IMR-90 (cell line): ENCODE measurements at regions not wholly inside any gene's neighbourhood (a gene's known extent, or its start where the extent isn't known, plus 50 kb on each side); places are given as distances from the start of the nearest gene placed in this dataset.

ENCODE experiments used
- ATAC-seq: fragments of 200-7000 bp; cut with Tn5 transposase; 2 replicates; pipeline ENCODE4 v1.9.1; 2020; ENCODE audit warnings: low read depth, mild to moderate bottlenecking, moderate library complexity
- BruUV-seq: library from RNA; stranded (reverse); fragments of 400-500 nt; replicated peaks from 2 replicates; lab custom pipeline; 2021; lab: Mats Ljungman, UMichigan
- CTCF ChIA-PET: fragments of 300-600 bp; formaldehyde crosslinking; extraction: SDS; loops from one replicate; lab custom pipeline; 2021; ENCODE audit warnings: antibody characterized with exemption; lab: Yijun Ruan, JAX
- POLR2A ChIA-PET: fragments of 300-600 bp; sonication (Branson Sonifier 250); formaldehyde crosslinking; loops from one replicate; lab custom pipeline; 2022; ENCODE audit warnings: antibody characterized with exemption; ENCODE audit not compliant: unreplicated experiment; lab: Charles Lee
- DNase-seq: peaks from one replicate; pipeline ENCODE4 v3.0.0; 2013
- H2AFZ ChIP-seq: replicated peaks from 2 replicates; pipeline ENCODE3; 2013; ENCODE audit warnings: low read length, mild to moderate bottlenecking; ENCODE audit not compliant: poor library complexity
- H2AK5ac ChIP-seq: 2 replicates; pipeline ENCODE4 v1.6.1; 2013; ENCODE audit warnings: low read depth, low read length, inconsistent platforms
- H2AK9ac ChIP-seq: replicated peaks from 2 replicates; pipeline ENCODE3; 2013; ENCODE audit warnings: mild to moderate bottlenecking, low read depth, low read length, moderate library complexity; ENCODE audit not compliant: poor library complexity
- H2BK120ac ChIP-seq: 2 replicates; pipeline ENCODE4 v1.6.1; 2013; ENCODE audit warnings: low read depth, low read length, inconsistent platforms
- H2BK15ac ChIP-seq: 3 replicates; pipeline ENCODE4 v1.6.1; 2013; ENCODE audit warnings: low read depth, low read length, inconsistent platforms
- H2BK20ac ChIP-seq: 2 replicates; pipeline ENCODE4 v1.6.1; 2013; ENCODE audit warnings: low read depth, mild to moderate bottlenecking, inconsistent platforms, low read length, moderate library complexity
- H2BK5ac ChIP-seq: 2 replicates; pipeline ENCODE4 v1.6.1; 2013; ENCODE audit warnings: mild to moderate bottlenecking, low read depth, low read length, inconsistent platforms; ENCODE audit not compliant: poor library complexity, severe bottlenecking
- H3K14ac ChIP-seq: replicated peaks from 2 replicates; pipeline ENCODE4 v1.6.1; 2013; ENCODE audit warnings: low read depth, low read length, inconsistent platforms
- H3K18ac ChIP-seq: 2 replicates; pipeline ENCODE4 v1.6.1; 2013; ENCODE audit warnings: low read depth, low read length, control low read depth
- H3K23ac ChIP-seq: 2 replicates; pipeline ENCODE4 v1.6.1; 2013; ENCODE audit warnings: low read depth, low read length, inconsistent platforms
- H3K27ac ChIP-seq: 2 replicates; pipeline ENCODE4 v1.5.1; 2013; ENCODE audit warnings: mild to moderate bottlenecking, control low read depth, low read length; ENCODE audit not compliant: insufficient read depth
- H3K27me3 ChIP-seq: 2 replicates; pipeline ENCODE4 v1.6.1; 2013; ENCODE audit warnings: low read length; ENCODE audit not compliant: control insufficient read depth, insufficient read depth
- H3K36me3 ChIP-seq: 2 replicates; pipeline ENCODE4 v1.6.1; 2013; ENCODE audit warnings: low read length, mixed read lengths; ENCODE audit not compliant: control insufficient read depth, insufficient read depth
- H3K4ac ChIP-seq: 2 replicates; pipeline ENCODE4 v1.6.1; 2013; ENCODE audit warnings: low read depth, low read length, inconsistent platforms
- H3K4me1 ChIP-seq: 2 replicates; pipeline ENCODE4 v1.6.1; 2013; ENCODE audit warnings: low read length, mixed read lengths; ENCODE audit not compliant: control insufficient read depth, insufficient read depth
- H3K4me2 ChIP-seq: 2 replicates; pipeline ENCODE4 v1.6.1; 2013; ENCODE audit warnings: low read depth, mild to moderate bottlenecking, control low read depth, low read length, moderate library complexity
- H3K4me3 ChIP-seq: 2 replicates; pipeline ENCODE4 v1.5.1; 2013; ENCODE audit warnings: low read depth, mild to moderate bottlenecking, control low read depth, low read length, moderate library complexity; ENCODE audit not compliant: insufficient read depth
- H3K56ac ChIP-seq: 2 replicates; pipeline ENCODE4 v1.6.1; 2013; ENCODE audit warnings: low read length, inconsistent platforms; ENCODE audit not compliant: insufficient read depth; ENCODE audit errors: extremely low read depth
- H3K79me1 ChIP-seq, 2 experiments: 2 replicates each; pipeline ENCODE4 v1.6.1; 2013; ENCODE audit warnings: low read length in 2 of 2, inconsistent platforms in 1 of 2, low read depth in 1 of 2
- H3K9ac ChIP-seq: 2 replicates; pipeline ENCODE4 v1.6.1; 2013; ENCODE audit warnings: low read depth, low read length, control low read depth
- H3K9me1 ChIP-seq: 2 replicates; pipeline ENCODE4 v1.6.1; 2013; ENCODE audit warnings: low read length, inconsistent platforms; ENCODE audit not compliant: insufficient read depth
- H3K9me3 ChIP-seq: 2 replicates; pipeline ENCODE4 v1.6.1; 2013; ENCODE audit warnings: low read length; ENCODE audit not compliant: control insufficient read depth, insufficient read depth
- H4K20me1 ChIP-seq: 2 replicates; pipeline ENCODE4 v1.6.1; 2013; ENCODE audit warnings: low read length, inconsistent platforms; ENCODE audit not compliant: insufficient read depth
- H4K5ac ChIP-seq: 2 replicates; pipeline ENCODE4 v1.6.1; 2013; ENCODE audit warnings: mild to moderate bottlenecking, low read depth, low read length, control low read depth
- H4K8ac ChIP-seq, 2 experiments: 2 replicates each; pipeline ENCODE4 v1.6.1; 2013; ENCODE audit warnings: low read depth in 2 of 2, low read length in 2 of 2, control low read depth in 1 of 2, inconsistent platforms in 1 of 2
- H4K91ac ChIP-seq: 2 replicates; pipeline ENCODE4 v1.6.1; 2013; ENCODE audit warnings: low read depth, low read length, inconsistent platforms; ENCODE audit not compliant: insufficient read depth
- BHLHE40 ChIP-seq: fragments of 150-350 bp; IDR thresholded peaks from 2 replicates; pipeline ENCODE4 v1.6.1; 2016; ENCODE audit warnings: mild to moderate bottlenecking, low read depth, low read length
- CEBPB ChIP-seq: IDR thresholded peaks from 2 replicates; pipeline ENCODE4 v1.6.1; 2012; ENCODE audit warnings: low read depth, low read length, improper control_type of control experiment
- FOS ChIP-seq: fragments of 150-350 bp; IDR thresholded peaks from 2 replicates; pipeline ENCODE4 v1.6.1; 2016; ENCODE audit warnings: low read depth, low read length
- MAFK ChIP-seq: IDR thresholded peaks from 2 replicates; pipeline ENCODE4 v1.6.1; 2012; ENCODE audit warnings: low read depth, low read length, improper control_type of control experiment
- MAZ ChIP-seq: IDR thresholded peaks from 2 replicates; pipeline ENCODE4 v1.6.1; 2012; ENCODE audit warnings: low read depth, mild to moderate bottlenecking, low read length, improper control_type of control experiment, moderate library complexity, borderline replicate concordance
- MXI1 ChIP-seq: IDR thresholded peaks from 2 replicates; pipeline ENCODE4 v1.6.1; 2012; ENCODE audit warnings: low read depth, mild to moderate bottlenecking, low read length, moderate library complexity, borderline replicate concordance
- NFE2L2 ChIP-seq: fragments of 150-350 bp; IDR thresholded peaks from 2 replicates; pipeline ENCODE4 v1.6.1; 2016; ENCODE audit warnings: low read depth, mild to moderate bottlenecking, low read length
- POLR2A ChIP-seq: IDR thresholded peaks from 2 replicates; pipeline ENCODE4 v1.6.1; 2012; ENCODE audit warnings: mild to moderate bottlenecking, low read depth, low read length
- RCOR1 ChIP-seq: IDR thresholded peaks from 2 replicates; pipeline ENCODE4 v1.6.1; 2012; ENCODE audit warnings: mild to moderate bottlenecking, low read length, improper control_type of control experiment; ENCODE audit not compliant: insufficient replicate concordance
- RFX5 ChIP-seq: IDR thresholded peaks from 2 replicates; pipeline ENCODE4 v1.8.0; 2012; ENCODE audit warnings: low read depth, mild to moderate bottlenecking, low read length, moderate library complexity
- SMC3 ChIP-seq: fragments of 150-350 bp; IDR thresholded peaks from 2 replicates; pipeline ENCODE4 v1.6.1; 2016; ENCODE audit warnings: low read depth, mild to moderate bottlenecking, antibody characterized with exemption, low read length, moderate library complexity
- WGBS, 2 experiments: methylation state at CpG; one replicate each; pipeline versions ENCODE4 v1.1.5 to v1.1.7; 2013; ENCODE audit warnings: missing lambda C conversion rate in 2 of 2; ENCODE audit not compliant: insufficient read length in 1 of 2; ENCODE audit errors: extremely low coverage in 2 of 2; 5-methylcytosine and 5-hydroxymethylcytosine counted together
- dilution Hi-C: fragments of 300-500 bp; cut with HindIII; formaldehyde crosslinking; loops from one replicate; pipeline ENCODE4 v1.14.3; 2018; ENCODE audit warnings: low sequenced_read_pairs; ENCODE audit not compliant: unreplicated experiment
- in situ Hi-C: fragments of 300-500 bp; cut with MboI; formaldehyde crosslinking; loops from 3 replicates; pipeline ENCODE4 v1.14.3; 2019; ENCODE audit warnings: low sequenced_read_pairs, inconsistent platforms, mixed read lengths
- intact Hi-C: fragments of 100-400 bp; cut with micrococcal nuclease; formaldehyde crosslinking; loops from 2 replicates; pipeline ENCODE4 v1.10.0; 2022
- TF ChIP-seq, protein P1 (sequence below): fragments of 150-350 bp; IDR thresholded peaks from 2 replicates; pipeline ENCODE4 v1.6.1; 2017; ENCODE audit warnings: mild to moderate bottlenecking, antibody characterized with exemption, low read length, low read depth
- TF ChIP-seq, protein P2 (sequence below): fragments of 150-350 bp; IDR thresholded peaks from 2 replicates; pipeline ENCODE4 v1.6.1; 2016; ENCODE audit warnings: low read depth, mild to moderate bottlenecking, low read length, moderate library complexity, borderline replicate concordance
- TF ChIP-seq, protein P3 (sequence below): conservative IDR thresholded peaks from 2 replicates; pipeline ENCODE4 v1.5.1; 2012; ENCODE audit warnings: mild to moderate bottlenecking, low read depth, low read length, improper control_type of control experiment

DNA sequence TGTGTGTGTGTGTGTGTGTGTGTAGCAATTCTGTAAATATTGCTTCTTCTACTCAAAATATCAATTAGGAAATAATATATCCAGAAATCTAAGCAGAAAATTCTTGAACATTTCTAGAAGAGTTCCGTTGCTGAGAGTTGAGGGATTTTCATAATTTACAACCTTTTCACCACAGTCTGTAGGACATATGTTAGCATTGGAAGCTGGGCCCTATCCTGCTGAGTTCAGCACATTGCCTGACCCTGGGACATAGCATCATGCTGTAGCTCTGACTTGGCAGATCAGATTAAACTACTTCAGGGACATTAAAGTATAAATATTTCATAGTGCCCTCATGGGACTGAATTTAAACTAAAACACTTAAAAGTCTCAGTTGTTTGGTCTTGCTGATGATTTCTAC, 129.2 kb upstream of the KCNH7 start:
- ChIA-PET POLR2A (no interaction called here), CTCF (no interaction called here)
- ATAC-seq, result no peak
- no peak overlapping the region for H4K91ac ChIP-seq
- dilution Hi-C loops, result no loop called here
- H4K5ac ChIP-seq, result no peak overlapping the region
- H3K36me3 ChIP-seq, result no peaks in the 10 kb centered on the region
- no peak overlapping the region for H2BK15ac ChIP-seq
- H2AFZ ChIP-seq, result no peak overlapping the region
- no peak overlapping the region for H3K27ac ChIP-seq
- no peak overlapping the region for H3K14ac ChIP-seq
- no peak for TF ChIP-seq MAZ
- no peak for TF ChIP-seq RFX5
- no peak for TF ChIP-seq RCOR1
- TF ChIP-seq MAFK, result no peak
- TF ChIP-seq, protein P1, sequence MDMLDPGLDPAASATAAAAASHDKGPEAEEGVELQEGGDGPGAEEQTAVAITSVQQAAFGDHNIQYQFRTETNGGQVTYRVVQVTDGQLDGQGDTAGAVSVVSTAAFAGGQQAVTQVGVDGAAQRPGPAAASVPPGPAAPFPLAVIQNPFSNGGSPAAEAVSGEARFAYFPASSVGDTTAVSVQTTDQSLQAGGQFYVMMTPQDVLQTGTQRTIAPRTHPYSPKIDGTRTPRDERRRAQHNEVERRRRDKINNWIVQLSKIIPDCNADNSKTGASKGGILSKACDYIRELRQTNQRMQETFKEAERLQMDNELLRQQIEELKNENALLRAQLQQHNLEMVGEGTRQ, result no peak
- TF ChIP-seq BHLHE40, result no peak
- no peak for TF ChIP-seq NFE2L2
- TF ChIP-seq FOS, result no peak
- no peak for TF ChIP-seq MXI1
- TF ChIP-seq POLR2A, result no peak
- no peak for TF ChIP-seq CEBPB
- TF ChIP-seq, protein P2, sequence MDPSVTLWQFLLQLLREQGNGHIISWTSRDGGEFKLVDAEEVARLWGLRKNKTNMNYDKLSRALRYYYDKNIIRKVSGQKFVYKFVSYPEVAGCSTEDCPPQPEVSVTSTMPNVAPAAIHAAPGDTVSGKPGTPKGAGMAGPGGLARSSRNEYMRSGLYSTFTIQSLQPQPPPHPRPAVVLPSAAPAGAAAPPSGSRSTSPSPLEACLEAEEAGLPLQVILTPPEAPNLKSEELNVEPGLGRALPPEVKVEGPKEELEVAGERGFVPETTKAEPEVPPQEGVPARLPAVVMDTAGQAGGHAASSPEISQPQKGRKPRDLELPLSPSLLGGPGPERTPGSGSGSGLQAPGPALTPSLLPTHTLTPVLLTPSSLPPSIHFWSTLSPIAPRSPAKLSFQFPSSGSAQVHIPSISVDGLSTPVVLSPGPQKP, result no peak
- no peak for TF ChIP-seq SMC3
- TF ChIP-seq, protein P3, sequence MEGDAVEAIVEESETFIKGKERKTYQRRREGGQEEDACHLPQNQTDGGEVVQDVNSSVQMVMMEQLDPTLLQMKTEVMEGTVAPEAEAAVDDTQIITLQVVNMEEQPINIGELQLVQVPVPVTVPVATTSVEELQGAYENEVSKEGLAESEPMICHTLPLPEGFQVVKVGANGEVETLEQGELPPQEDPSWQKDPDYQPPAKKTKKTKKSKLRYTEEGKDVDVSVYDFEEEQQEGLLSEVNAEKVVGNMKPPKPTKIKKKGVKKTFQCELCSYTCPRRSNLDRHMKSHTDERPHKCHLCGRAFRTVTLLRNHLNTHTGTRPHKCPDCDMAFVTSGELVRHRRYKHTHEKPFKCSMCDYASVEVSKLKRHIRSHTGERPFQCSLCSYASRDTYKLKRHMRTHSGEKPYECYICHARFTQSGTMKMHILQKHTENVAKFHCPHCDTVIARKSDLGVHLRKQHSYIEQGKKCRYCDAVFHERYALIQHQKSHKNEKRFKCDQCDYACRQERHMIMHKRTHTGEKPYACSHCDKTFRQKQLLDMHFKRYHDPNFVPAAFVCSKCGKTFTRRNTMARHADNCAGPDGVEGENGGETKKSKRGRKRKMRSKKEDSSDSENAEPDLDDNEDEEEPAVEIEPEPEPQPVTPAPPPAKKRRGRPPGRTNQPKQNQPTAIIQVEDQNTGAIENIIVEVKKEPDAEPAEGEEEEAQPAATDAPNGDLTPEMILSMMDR, result no peak
- intact Hi-C loops, result no loop called here
- H2BK5ac ChIP-seq, result no peak overlapping the region
- H4K20me1 ChIP-seq, result no peaks in the 10 kb centered on the region
- no peak overlapping the region for H3K23ac ChIP-seq
- no peak overlapping the region for H3K4me2 ChIP-seq
- H3K27me3 ChIP-seq, result no peaks in the 10 kb centered on the region
- H3K9me3 ChIP-seq, result peaks cover 5% of the 10 kb centered on the region
- H3K56ac ChIP-seq, result no peak overlapping the region
- no peak overlapping the region for H4K8ac ChIP-seq
- in situ Hi-C loops, result no loop called here
- H3K4me1 ChIP-seq, result no peaks in the 10 kb centered on the region
- H3K4me3 ChIP-seq, result no peak overlapping the region
- DNase-seq, result no peak
- no peak overlapping the region for H3K18ac ChIP-seq
- no peaks in the 10 kb centered on the region for H3K79me1 ChIP-seq
- H3K4ac ChIP-seq, result no peak overlapping the region
- H3K9me1 ChIP-seq, result no peaks in the 10 kb centered on the region
- no peak overlapping the region for H2AK5ac ChIP-seq
- no TSS peak for BruUV-seq
- no peak overlapping the region for H2BK20ac ChIP-seq
- no peak overlapping the region for H2BK120ac ChIP-seq
- H3K9ac ChIP-seq, result no peak overlapping the region
- H2AK9ac ChIP-seq, result no peak overlapping the region
- no CpG with 5 or more reads among the region's 1 CpG for WGBS, 2 experiments
